Dedifferentiated amniotic fluid mesenchymal stem cell (primary cell): ENCODE measurements at regions not wholly inside any gene's neighbourhood (a gene's known extent, or its start where the extent isn't known, plus 50 kb on each side); places are given as distances from the start of the nearest gene placed in this dataset.

Experiments
- DNase-seq: peaks from one replicate; pipeline ENCODE4 v3.0.0-alpha.2; 2016; ENCODE audit errors: extremely low spot score

DNA sequence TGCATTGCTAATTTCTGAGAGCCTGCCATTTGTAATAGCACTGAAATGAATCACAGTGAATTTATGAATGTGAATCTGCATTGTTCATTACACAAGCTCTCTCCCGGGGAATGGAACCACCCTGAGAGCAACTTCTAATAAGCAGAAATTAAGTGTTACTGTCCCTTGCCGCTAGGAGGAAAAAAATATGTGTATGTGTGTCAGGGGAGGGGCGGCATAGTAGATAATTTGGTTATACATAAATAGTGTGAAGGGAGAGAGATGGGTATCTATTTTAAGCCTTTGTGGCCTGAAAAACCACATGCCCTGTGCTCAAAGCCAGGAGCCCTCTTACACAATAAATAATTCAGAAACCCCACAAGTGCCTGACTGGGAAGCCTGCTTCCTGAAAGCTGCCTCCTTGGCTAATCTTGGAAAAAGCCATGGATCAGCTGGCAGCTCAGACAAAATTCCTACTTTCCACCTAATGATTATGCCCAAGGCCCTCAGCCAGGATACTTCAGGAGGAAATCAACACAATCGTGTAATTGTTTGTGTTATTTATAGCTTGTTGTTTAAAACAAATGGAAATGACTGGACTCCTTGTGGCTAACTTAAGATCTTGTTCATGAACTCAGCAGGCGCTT, 366.2 kb upstream of the KITLG start:
- DNase-seq: no peak

DNA sequence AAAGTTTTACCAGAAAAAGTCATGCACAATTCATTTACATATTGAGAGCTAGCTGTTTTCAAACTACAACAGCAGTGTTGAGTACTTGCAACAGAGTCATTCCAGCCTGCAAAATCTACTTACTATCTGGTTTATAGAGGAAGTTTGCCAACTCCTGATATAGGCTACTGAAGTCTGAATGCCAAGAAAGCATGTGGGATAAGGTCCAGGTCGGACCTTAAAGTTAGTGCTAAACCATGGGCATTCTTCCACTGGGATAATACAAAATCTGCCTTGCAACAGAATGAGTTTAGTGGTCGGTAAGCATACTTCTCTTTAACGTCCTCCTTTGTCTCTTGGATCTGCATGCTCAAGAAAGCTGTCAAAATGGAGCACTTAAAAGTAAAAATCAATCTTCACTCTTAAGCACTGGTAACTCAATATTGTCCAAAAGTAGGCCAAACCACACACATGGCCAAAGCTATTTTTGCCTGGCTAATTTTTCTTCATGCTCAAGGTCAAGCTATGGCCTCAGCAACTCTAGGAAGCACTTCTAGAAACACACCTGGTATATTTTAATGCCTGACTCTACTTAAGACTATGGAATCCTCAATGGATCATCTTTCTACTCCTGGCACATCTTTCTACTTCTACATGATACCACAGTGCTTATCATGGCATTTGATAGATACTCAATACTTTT, 364.9 kb upstream of the KITLG start:
- no peak for DNase-seq

DNA sequence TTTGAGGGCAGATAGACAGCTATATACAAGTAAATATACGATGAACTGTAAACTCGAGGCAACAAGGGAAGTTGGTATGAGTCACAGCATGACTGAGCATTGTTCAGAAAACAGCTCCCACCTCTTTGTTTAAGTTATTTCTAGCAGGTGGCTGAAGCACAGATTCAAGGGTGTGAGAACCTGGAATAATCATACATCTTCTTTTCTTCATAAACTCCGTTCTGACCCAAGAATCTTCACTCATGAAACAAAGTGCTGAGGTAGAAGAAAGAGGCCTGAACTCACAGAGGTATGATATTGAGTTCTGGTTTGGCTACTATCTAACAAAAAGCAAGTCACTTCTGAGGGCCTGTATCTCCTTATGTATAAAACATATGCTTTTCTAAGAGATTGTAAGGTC, 364.1 kb upstream of the KITLG start:
- no peak for DNase-seq

DNA sequence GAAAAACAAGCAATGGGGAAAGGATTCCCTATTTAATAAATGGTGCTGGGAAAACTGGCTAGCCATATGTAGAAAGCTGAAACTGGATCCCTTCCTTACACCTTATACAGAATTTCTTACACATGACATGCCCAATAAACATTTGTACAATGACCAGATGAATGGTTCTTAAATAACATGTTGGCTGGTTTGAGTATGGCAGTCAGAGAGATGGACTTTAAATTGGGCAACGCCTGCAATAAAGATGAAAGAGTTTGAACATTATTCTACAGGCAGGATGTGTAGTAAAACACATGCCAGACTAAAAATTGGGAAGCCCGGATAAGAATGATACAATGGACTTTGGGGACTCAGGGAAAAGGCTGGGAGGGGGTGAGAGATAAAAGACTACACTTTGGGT, 360.6 kb upstream of the KITLG start:
- no peak for DNase-seq

DNA sequence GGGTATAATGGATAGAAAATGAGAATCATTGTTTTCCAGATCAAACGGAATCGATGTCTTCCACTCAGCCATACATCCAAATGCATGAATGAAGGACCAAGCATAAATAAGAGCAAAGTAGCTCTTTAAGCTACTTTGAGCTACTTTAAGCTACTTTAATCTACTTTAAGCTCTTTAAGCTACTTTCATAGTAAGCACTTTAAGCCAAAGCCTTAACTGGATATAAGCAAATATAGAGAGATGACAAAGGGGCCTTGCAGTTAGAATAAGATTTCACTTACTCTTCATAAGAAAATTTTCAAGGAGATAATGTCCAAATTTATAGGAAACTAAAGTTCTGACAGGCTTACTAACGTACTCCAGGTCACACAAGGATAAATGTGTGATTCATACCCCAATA, 355.6 kb upstream of the KITLG start:
- no peak for DNase-seq

DNA sequence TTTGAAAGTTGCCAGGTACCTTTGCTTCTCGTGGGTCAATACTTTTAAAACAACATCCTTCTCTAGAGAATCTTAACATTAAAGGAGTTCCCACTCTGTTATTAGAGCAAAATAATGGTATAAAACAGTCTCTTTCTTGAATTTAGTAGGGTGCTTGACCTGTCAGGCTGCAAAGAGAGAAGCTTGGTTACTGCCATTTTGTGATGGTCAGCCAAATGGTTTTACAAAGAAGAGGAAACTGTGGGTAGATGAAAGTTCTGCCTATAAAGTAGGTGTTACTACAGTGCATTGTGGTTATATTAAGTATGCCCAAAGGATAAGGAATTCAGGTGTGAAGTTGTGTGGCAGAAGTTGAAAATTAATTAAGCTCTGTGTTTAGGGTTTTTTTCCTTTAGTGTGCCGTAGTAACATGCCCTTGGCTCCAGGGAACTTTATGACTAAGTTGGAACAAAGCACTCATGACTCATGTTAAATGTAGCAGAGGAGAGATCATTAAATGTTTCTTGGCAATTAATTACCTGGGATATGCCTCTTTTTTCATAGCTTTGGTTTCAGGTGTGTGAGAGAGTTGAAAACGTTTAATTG, 354.0 kb upstream of the KITLG start:
- no peak for DNase-seq

DNA sequence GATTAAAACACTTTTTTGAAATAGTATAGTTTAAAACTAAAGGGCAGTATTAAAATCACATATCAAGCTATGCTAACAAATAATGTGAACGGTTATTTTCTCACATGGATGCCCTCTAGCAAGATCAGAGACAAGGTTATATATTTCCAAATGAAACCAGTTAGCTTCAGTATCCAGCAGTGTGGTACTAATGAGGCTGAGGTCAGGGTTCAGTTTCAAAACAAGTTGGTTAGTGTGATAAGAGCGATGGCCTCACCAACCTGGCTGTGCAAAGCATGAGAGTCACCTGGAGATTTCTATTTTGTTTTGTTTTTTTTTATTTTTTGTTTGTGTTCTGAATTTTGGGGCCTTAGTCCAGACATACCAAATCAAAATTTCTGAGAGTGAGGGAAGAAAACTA, 352.2 kb upstream of the KITLG start:
- no peak for DNase-seq

DNA sequence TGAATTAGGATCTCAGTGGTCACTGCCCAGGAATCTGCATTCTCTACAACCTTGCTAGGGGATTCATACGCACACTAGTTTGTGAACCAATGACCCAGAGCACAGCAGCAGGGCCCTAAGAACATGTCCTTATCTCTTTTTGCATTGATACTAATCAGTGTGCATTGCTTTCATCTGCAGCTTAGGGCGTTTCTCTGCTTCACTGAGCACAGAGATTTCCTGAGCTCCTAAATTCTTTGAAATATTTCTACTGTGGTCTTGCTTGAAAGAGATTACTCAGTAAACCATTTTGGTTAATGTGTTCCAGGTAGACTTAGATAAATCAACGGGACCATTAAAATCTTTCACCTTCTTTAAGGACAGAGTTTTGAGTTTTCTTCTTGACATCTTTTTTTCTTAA, 351.3 kb upstream of the KITLG start:
- no peak for DNase-seq

DNA sequence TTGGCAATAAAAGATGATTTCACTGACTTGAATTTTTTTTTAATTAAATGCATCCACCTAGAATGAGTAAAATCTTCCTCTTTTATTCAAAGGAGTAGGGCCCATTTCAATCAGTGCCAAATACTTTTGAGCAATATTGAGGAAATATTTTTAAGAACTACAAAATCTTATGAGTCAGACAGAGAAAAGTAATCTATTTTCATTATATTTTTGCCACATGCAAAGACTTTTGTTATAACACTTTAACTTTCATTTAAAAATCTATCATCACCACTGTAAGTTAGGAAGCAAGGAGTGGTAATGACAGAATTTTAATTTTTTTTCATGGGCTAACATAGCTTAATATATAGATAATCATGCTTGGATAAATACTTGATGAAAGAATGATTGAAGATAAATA, 345.2 kb upstream of the KITLG start:
- DNase-seq: no peak

DNA sequence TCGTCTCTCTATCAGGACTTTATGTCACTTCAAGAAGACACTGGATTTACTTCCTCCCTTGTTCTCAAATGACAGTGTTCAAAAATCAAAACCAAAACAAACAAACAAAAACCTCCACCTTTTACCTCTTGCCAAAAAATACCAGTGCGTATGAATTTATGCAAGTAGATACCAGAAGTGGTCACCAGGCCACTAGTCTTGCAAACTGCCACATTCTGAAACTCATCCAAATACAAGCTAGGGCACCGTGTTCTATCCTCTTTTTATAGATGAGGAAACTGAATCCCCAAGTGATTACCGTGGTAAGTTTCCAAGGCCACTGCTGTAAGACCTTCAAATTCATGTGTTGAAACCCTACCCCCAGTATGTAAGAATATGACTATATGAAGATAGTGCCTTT, 343.9 kb upstream of the KITLG start:
- no peak for DNase-seq

DNA sequence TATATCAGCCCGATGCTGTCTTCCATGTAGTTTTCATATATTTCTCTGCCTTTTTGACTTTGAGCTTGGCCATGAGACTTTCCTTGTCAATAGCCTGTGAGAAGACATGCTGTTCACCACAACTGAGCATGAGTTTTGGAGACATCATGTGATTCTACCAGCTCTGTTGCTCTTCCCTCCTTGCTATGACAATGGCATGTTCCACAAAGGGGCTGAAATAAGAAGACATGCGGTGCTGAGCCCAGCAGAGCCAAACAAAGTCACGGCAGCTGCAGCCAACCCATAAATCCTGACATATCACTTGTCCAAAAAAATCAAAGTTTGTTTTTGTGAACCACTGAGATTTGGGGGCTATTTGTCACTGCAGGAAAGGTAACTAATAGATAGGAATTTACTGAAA, 343.4 kb upstream of the KITLG start:
- no peak for DNase-seq

DNA sequence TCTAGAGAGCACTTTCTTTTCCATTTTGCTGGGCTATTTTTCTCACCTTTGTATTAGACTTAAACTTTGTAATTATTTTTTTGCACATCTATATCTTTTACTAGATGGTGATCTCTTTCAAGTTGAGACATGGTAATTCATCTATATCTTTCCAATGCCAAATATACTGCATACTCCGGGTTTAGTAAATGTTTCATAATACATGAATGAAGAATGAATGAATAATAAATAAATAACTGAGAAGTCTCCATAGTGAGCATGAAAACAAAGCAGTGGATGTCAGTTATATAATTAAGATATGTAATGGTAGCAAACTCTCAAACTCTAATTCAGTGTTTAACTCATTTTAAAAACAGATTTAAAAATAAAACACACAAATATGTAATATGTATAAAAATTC, 342.5 kb upstream of the KITLG start:
- peak; percentile 24 for DNase-seq

DNA sequence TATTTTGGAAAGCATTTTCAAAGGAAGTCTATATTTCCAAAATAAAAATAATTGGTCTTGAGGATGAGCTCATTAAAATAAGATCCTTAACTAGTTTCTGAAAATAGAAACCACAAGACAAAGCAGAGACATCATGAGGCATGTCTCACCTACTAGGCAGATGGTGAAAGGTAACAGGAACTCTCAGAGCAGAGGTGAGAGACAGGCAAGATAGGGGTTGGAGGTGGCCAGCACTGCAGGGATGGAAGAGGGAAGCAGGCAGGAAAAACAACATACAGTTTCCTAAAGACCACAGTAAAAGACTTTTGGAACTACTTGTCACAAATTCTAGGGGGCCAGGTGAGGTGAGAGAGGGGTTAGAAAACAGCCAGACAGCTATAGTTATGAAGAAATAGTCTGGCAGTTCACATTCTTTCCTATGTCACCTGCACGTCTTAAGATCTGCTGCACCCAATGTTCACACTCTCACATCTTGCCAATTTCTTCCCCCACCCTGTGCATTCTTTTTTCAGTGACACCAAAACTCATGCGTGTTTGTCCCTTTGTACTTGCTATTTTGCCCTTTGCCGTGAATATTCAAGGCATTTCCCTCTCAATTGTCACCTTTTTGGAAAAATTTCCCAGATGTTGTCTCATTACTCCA, 341.7 kb upstream of the KITLG start:
- DNase-seq: no peak

DNA sequence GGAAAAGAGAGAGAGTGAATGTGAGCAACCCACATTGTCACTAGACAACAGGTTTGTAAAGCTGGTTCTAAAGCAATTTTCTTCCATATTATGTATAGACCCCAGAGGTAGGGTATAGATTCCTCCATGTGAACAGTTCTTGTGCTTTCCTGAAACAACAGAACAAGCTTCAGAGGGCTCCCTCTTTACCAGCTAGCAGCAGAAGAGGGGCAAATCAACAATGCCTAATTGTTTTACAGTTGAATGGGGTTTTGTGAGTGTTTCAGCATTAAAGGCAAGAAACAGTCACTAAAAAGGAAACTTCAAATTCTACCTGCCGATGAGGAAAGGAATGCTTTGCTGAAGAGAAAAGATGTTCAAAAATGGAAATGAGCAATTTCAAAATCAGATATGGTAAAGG, 341.2 kb upstream of the KITLG start:
- DNase-seq: no peak

DNA sequence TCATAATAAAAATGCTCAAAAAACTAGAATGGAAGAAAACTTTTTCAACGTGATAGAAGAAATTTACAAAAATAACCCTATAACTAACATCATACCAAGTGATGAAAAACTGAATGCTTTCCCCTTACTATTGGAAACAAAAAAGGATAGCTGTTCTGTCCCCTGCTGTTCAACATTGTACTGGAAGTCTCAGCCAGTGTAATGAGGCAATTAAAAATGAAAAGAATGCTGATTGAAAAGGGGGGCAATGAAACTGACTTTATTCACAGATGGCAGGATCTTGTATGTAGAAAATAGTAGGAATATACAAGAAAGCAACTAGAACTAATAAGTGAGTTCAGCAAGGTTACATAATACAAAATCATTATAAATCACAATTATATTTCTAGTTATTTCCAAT, 337.9 kb upstream of the KITLG start:
- no peak for DNase-seq

DNA sequence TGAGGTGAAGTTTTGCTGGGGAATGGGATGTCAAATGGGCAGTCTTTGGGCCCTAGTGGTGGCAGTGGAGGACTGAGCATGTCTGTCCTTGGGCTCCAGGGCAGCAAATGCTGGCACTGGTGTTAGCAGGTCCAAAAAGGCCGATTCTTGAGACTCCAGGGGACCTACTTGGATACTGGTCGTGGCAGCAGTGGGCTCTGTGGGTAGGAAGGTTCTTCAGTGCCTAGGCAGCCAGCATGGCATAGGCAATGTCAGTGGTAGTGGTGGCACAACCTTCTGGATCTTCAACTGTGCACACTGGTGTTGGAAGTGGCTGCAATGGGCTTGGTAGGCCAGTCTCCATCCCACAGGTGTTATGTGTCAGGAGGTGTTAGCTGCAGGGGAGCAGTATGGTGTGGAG, 334.7 kb upstream of the KITLG start:
- DNase-seq: no peak

DNA sequence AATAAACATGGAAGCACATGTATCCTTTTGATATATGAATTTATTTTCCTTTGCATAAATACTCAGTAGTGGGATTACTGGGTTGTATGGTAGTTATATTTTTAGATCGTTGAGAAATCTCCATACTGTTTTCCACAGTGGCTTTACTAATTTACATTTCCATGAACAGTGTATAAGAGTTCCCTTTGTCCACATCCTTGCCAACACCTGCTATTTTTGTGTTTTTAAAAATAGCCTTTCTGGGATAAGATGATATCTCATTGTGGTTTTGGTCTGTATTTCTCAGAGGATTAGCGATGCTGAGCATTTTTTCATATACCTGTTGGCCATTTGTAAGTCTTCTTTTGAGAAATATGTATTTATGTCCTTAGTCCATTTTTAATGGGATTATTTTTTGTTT, 329.2 kb upstream of the KITLG start:
- no peak for DNase-seq

DNA sequence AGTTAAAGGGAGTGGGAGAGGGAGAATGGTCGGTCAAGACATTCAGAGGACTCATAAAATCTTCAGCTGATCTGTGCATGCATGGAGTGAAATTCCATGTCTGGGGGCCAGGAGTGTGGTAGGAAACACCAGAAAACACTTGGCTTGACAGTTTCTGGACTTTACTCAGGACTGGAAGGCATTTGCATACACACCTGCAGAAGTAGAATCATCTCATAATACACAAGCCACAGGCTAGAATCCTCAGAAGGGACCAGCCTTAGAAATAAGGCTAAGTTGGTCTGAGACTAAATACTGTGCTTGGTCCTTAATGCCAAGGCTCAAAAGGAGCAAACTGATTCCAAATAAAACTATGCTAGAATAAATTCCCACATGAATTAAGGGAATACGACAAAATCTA, 328.1 kb upstream of the KITLG start:
- no peak for DNase-seq

DNA sequence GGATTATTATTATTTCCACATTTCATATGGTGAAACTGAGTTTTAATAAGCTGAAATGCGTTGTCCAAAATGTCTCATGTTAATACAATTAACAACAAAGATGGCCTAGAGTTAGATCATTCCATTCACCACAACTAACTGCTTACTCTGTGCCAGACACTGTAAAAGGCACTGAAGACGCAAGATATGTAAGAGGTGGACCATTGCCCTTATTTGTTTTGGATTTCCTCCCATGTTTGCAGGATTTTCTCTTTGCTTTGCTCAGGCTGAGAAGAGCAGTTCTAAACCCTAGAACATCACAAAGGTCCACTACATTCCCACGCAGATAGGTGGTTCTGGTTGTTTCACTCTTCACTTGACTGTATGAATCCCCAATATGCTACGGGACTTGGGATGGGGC, 324.4 kb upstream of the KITLG start:
- no peak for DNase-seq

DNA sequence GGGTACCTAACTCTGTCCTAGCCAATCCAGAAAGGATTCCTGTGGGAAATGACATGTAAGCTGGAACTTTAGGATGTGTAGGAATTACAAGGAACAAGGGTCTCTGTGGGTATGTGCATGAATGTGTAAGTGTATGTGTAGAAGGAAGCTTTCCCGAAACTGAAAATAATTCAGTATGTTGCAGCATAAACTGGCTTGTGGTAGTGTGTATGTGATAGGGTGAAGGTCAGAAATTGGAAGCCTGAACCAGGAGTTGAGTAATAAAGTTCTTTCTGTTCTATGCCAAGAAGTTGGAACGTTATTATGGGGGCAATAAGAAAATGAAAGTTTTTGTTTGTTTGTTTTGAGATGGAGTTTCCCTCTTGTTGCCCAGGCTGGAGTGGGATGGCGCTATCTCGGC, 323.1 kb upstream of the KITLG start:
- no peak for DNase-seq

DNA sequence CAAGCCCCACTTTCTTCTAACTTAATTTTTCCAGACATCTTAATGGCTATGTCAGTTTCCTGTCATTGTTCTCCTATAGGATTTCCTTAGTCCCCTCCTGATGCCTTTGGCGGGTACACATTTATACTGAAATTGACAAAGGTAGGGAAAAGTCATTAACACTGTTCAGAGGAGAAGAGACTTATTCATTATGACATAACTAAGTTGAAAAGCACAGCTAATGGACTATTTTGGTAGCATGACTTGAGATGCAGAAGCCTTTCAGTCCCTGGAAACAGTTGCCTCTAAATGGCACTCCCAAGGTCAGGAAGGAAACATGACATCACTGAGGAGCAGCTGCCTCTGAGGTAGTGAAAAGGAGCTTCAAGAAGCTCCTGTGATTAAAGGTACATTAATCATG, 317.5 kb upstream of the KITLG start:
- DNase-seq: no peak

DNA sequence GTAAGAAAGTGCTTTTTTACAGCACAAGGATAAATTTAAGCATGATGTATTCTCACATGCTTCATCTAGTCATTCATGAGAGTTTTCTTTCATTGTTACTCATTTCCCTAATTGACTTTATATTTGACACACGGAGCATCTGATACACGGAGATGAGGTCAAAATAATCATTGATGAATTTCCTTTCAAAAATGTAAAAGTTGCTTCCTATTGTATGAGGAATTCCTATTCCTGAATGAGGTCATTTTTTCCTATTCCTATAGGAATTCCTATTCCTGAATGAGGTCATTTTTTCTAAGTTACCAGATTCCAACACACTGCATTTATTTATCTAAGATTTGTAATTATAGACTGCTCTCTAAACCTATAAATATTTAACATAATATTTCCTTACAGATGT, 316.7 kb upstream of the KITLG start:
- peak; percentile 55 for DNase-seq

DNA sequence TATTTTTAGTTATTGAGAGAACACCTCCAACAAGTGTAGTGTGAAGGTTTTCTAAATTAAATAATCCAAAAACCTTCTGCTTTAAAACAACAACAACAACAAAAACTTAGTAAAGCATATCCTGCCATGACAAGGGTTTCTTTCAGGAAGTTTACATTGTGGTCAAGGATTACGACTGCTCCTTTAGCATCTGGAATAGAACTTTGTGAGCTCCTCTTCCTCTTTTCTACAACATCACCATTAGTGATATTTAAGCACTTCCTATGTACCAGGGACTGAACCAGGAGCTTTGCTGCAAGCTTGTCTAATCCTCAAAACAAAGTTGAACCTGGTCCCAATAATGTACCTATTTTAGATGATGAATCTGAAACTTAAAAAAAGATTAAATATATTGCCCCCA, 315.4 kb upstream of the KITLG start:
- DNase-seq: no peak
